Loucy (cell line): ENCODE measurements at regions not wholly inside any gene's neighbourhood (a gene's known extent, or its start where the extent isn't known, plus 50 kb on each side); places are given as distances from the start of the nearest gene placed in this dataset.

Source experiments
- H2AFZ ChIP-seq: fragments of 200-600 bp; sonication (generic); 2 replicates; pipeline ENCODE4 v1.6.0; 2016; ENCODE audit warnings: antibody characterized with exemption, mild to moderate bottlenecking, low read length, moderate library complexity
- H3F3A ChIP-seq: fragments of 200-600 bp; 2 replicates; pipeline ENCODE4 v1.6.0; 2016; ENCODE audit warnings: antibody characterized with exemption, low read depth, mild to moderate bottlenecking
- H3K27me3 ChIP-seq: fragments of 200-600 bp; sonication (generic); 2 replicates; pipeline ENCODE4 v1.6.1; 2014; ENCODE audit warnings: low read length, mild to moderate bottlenecking; ENCODE audit not compliant: insufficient read depth, poor library complexity, severe bottlenecking
- H3K36me3 ChIP-seq: fragments of 200-600 bp; sonication (generic); 2 replicates; pipeline ENCODE4 v1.6.1; 2016; ENCODE audit warnings: low read length; ENCODE audit not compliant: insufficient read depth
- H3K4me1 ChIP-seq: fragments of 200-600 bp; sonication (generic); 2 replicates; pipeline ENCODE4 v1.5.1; 2014; ENCODE audit warnings: low read length, mild to moderate bottlenecking; ENCODE audit not compliant: insufficient read depth, poor library complexity, severe bottlenecking
- H3K4me2 ChIP-seq: fragments of 200-600 bp; sonication (generic); 2 replicates; pipeline ENCODE4 v1.6.0; 2014; ENCODE audit warnings: antibody characterized with exemption, low read length, low read depth, mild to moderate bottlenecking; ENCODE audit not compliant: poor library complexity, severe bottlenecking
- H3K4me3 ChIP-seq: fragments of 200-600 bp; sonication (generic); 2 replicates; pipeline ENCODE4 v1.5.1; 2014; ENCODE audit warnings: low read length, mild to moderate bottlenecking, mixed read lengths; ENCODE audit not compliant: poor library complexity, severe bottlenecking
- H3K79me2 ChIP-seq: fragments of 200-600 bp; sonication (generic); 2 replicates; pipeline ENCODE4 v1.6.1; 2014; ENCODE audit warnings: low read length; ENCODE audit not compliant: insufficient read depth
- H3K9ac ChIP-seq: fragments of 200-600 bp; sonication (generic); 2 replicates; pipeline ENCODE4 v1.6.0; 2014; ENCODE audit warnings: mild to moderate bottlenecking, low read depth, low read length, moderate library complexity; ENCODE audit not compliant: poor library complexity, severe bottlenecking
- H3K9me2 ChIP-seq: fragments of 200-600 bp; sonication (generic); replicated peaks from 2 replicates; pipeline ENCODE4 v1.6.1; 2016; ENCODE audit warnings: low read depth, low read length, mixed read lengths
- H3K9me3 ChIP-seq: fragments of 200-600 bp; sonication (generic); 2 replicates; pipeline ENCODE4 v1.6.1; 2014; ENCODE audit warnings: mild to moderate bottlenecking, antibody characterized with exemption, low read length, low read depth; ENCODE audit not compliant: insufficient read depth
- H4K20me1 ChIP-seq: fragments of 200-600 bp; sonication (generic); 2 replicates; pipeline ENCODE4 v1.6.0; 2014; ENCODE audit warnings: antibody characterized with exemption, low read length, mild to moderate bottlenecking; ENCODE audit not compliant: insufficient read depth, poor library complexity, severe bottlenecking
- CTCF ChIP-seq: fragments of 200-600 bp; sonication (generic); conservative IDR thresholded peaks from 2 replicates; pipeline ENCODE4 v1.5.1; 2014; ENCODE audit warnings: mild to moderate bottlenecking, antibody characterized with exemption, low read length
- EZH2phosphoT487 ChIP-seq: fragments of 200-600 bp; IDR thresholded peaks from 2 replicates; pipeline ENCODE4 v1.6.1; 2018; ENCODE audit warnings: antibody characterized with exemption, mild to moderate bottlenecking, moderate library complexity, borderline replicate concordance

GRCh38 chr2:216770050-216770449 lies 74.7 kb upstream of the IGFBP5 start:
- Histone ChIP-seq H3K9me2 (no peaks in the 10 kb centered on the region), H4K20me1 (no peaks in the 10 kb centered on the region), H3K27me3 (no peaks in the 10 kb centered on the region), H3K4me2 (no peak overlapping the region), H3K36me3 (no peaks in the 10 kb centered on the region), H3F3A (no peaks in the 10 kb centered on the region), H3K4me1 (no peaks in the 10 kb centered on the region), H2AFZ (no peak overlapping the region), H3K4me3 (no peak overlapping the region), H3K9me3 (no peaks in the 10 kb centered on the region), H3K9ac (no peak overlapping the region), H3K79me2 (no peaks in the 10 kb centered on the region)
- TF ChIP-seq EZH2phosphoT487 (no peak), CTCF (no peak)

GRCh38 chr2:216769626-216770025 lies 74.3 kb upstream of the IGFBP5 start:
- Histone ChIP-seq H3K79me2 (no peaks in the 10 kb centered on the region), H4K20me1 (no peaks in the 10 kb centered on the region), H3K9me3 (no peaks in the 10 kb centered on the region), H3K4me2 (no peak overlapping the region), H3K4me1 (no peaks in the 10 kb centered on the region), H2AFZ (no peak overlapping the region), H3K36me3 (no peaks in the 10 kb centered on the region), H3K9me2 (no peaks in the 10 kb centered on the region), H3K9ac (no peak overlapping the region), H3K4me3 (no peak overlapping the region), H3F3A (no peaks in the 10 kb centered on the region), H3K27me3 (no peaks in the 10 kb centered on the region)
- TF ChIP-seq CTCF (no peak), EZH2phosphoT487 (no peak)

GRCh38 chr2:216768908-216769411 lies 73.6 kb upstream of the IGFBP5 start:
- no peak for TF ChIP-seq EZH2phosphoT487
- no peak for TF ChIP-seq CTCF
- no peaks in the 10 kb centered on the region for H3K79me2 ChIP-seq
- H4K20me1 ChIP-seq = no peaks in the 10 kb centered on the region
- no peaks in the 10 kb centered on the region for H3K9me3 ChIP-seq
- H3F3A ChIP-seq = no peaks in the 10 kb centered on the region
- no peak overlapping the region for H2AFZ ChIP-seq
- H3K9me2 ChIP-seq = no peaks in the 10 kb centered on the region
- no peak overlapping the region for H3K4me3 ChIP-seq
- H3K36me3 ChIP-seq = no peaks in the 10 kb centered on the region
- H3K9ac ChIP-seq = no peak overlapping the region
- H3K4me1 ChIP-seq = no peaks in the 10 kb centered on the region
- H3K27me3 ChIP-seq = no peaks in the 10 kb centered on the region
- no peak overlapping the region for H3K4me2 ChIP-seq
